ENCODE measurements at regions not wholly inside any gene's neighbourhood (a gene's known extent, or its start where the extent isn't known, plus 50 kb on each side); places are given as distances from the start of the nearest gene placed in this dataset.

- DNase-seq = no peak
Measured at GRCh38 chr15:47439146-47440111, 277.9 kb upstream of the SEMA6D start.

- no peak for DNase-seq
Measured at GRCh38 chr15:47442371-47442770, 274.9 kb upstream of the SEMA6D start.

GRCh38 chr15:47443839-47444238 is 273.5 kb upstream of the SEMA6D start:
- no peak for DNase-seq

GRCh38 chr15:47445723-47446392 is 271.4 kb upstream of the SEMA6D start:
- DNase-seq = no peak

- peak; percentile 2 for DNase-seq
Measured at GRCh38 chr15:47460795-47461573, 256.3 kb upstream of the SEMA6D start.

GRCh38 chr15:47461652-47462141 is 255.6 kb upstream of the SEMA6D start:
- DNase-seq = no peak

- DNase-seq = no peak
Measured at GRCh38 chr15:47466357-47466756, 250.9 kb upstream of the SEMA6D start.

- no peak for DNase-seq
Measured at GRCh38 chr15:47470983-47471382, 246.3 kb upstream of the SEMA6D start.

- DNase-seq = no peak
Measured at GRCh38 chr15:47473106-47473725, 244.1 kb upstream of the SEMA6D start.

GRCh38 chr15:47473832-47474231 is 243.5 kb upstream of the SEMA6D start:
- no peak for DNase-seq

- no peak for DNase-seq
Measured at GRCh38 chr15:47475336-47475735, 242.0 kb upstream of the SEMA6D start.

- DNase-seq = no peak
Measured at GRCh38 chr15:47477341-47477740, 240.0 kb upstream of the SEMA6D start.

- DNase-seq = no peak
Measured at GRCh38 chr15:47484059-47484458, 233.2 kb upstream of the SEMA6D start.

- DNase-seq = no peak
Measured at GRCh38 chr15:47484997-47485396, 232.3 kb upstream of the SEMA6D start.

GRCh38 chr15:47485419-47485818 is 231.9 kb upstream of the SEMA6D start:
- no peak for DNase-seq

- DNase-seq = no peak
Measured at GRCh38 chr15:47486040-47486439, 231.3 kb upstream of the SEMA6D start.

- DNase-seq = no peak
Measured at GRCh38 chr15:47492195-47492594, 225.1 kb upstream of the SEMA6D start.

- DNase-seq = no peak
Measured at GRCh38 chr15:47493357-47494247, 223.7 kb upstream of the SEMA6D start.

GRCh38 chr15:47496343-47497185 is 220.7 kb upstream of the SEMA6D start:
- DNase-seq = no peak

- no peak for DNase-seq
Measured at GRCh38 chr15:47500842-47501241, 216.5 kb upstream of the SEMA6D start.

GRCh38 chr15:47502041-47502440 is 215.3 kb upstream of the SEMA6D start:
- DNase-seq = no peak

All from CD4-positive, alpha-beta T cell treated with Interferon gamma for 1 hour (primary cell).